NCI-H774 (cell line): ENCODE measurements at regions not wholly inside any gene's neighbourhood (a gene's known extent, or its start where the extent isn't known, plus 50 kb on each side); places are given as distances from the start of the nearest gene placed in this dataset.
"Not testable (repeated sequence)": the region's sequence is repeated elsewhere in the genome, so short reads cannot be mapped to it uniquely, and the experiment has no call there.

Source experiments
- DNase-seq: peaks from one replicate; lab custom pipeline; 2025; lab: John Stamatoyannopoulos, UW

GRCh38 chr5:74534397-74535129 lies 106.0 kb downstream of the ENC1 start:
- no peak for DNase-seq

- no peak for DNase-seq
These were observed 110.0 kb downstream of the ENC1 start for GRCh38 chr5:74530326-74531050.

- DNase-seq = no peak
These were observed 111.4 kb downstream of the ENC1 start for GRCh38 chr5:74529101-74529500.

- DNase-seq = no peak
These were observed 114.4 kb downstream of the ENC1 start for GRCh38 chr5:74526111-74526510.

GRCh38 chr5:74524767-74525166 lies 115.8 kb downstream of the ENC1 start:
- not testable (repeated sequence) for DNase-seq

- not testable (repeated sequence) for DNase-seq
These were observed 116.8 kb downstream of the ENC1 start for GRCh38 chr5:74523698-74524097.

GRCh38 chr5:74522838-74523237 lies 117.7 kb downstream of the ENC1 start:
- not testable (repeated sequence) for DNase-seq

GRCh38 chr5:74521401-74521800 lies 119.1 kb downstream of the ENC1 start:
- DNase-seq = no peak

- DNase-seq = no peak
These were observed 120.8 kb downstream of the ENC1 start for GRCh38 chr5:74519679-74520078.

- no peak for DNase-seq
These were observed 121.4 kb downstream of the ENC1 start for GRCh38 chr5:74519161-74519571.

- no peak for DNase-seq
These were observed 122.8 kb downstream of the ENC1 start for GRCh38 chr5:74517700-74518099.

GRCh38 chr5:74516211-74516636 lies 124.3 kb downstream of the ENC1 start:
- DNase-seq = no peak

GRCh38 chr5:74514888-74515551 lies 125.5 kb downstream of the ENC1 start:
- DNase-seq = no peak

GRCh38 chr5:74511770-74512169 lies 128.8 kb downstream of the ENC1 start:
- DNase-seq = not testable (repeated sequence)

GRCh38 chr5:74510476-74511075 lies 130.0 kb downstream of the ENC1 start:
- no peak for DNase-seq

- no peak for DNase-seq
These were observed 133.0 kb downstream of the ENC1 start for GRCh38 chr5:74507370-74508005.

GRCh38 chr5:74506119-74506518 lies 134.4 kb downstream of the ENC1 start:
- no peak for DNase-seq

- no peak for DNase-seq
These were observed 136.1 kb downstream of the ENC1 start for GRCh38 chr5:74504463-74504862.

- no peak for DNase-seq
These were observed 138.0 kb downstream of the ENC1 start for GRCh38 chr5:74502479-74502950.

- DNase-seq = no peak
These were observed 138.7 kb downstream of the ENC1 start for GRCh38 chr5:74501674-74502478.
